HG03039 (cell line): ENCODE measurements at regions not wholly inside any gene's neighbourhood (a gene's known extent, or its start where the extent isn't known, plus 50 kb on each side); places are given as distances from the start of the nearest gene placed in this dataset.
A peak's percentile ranks its signal among the peaks of the same experiment; 100 is the strongest.

ENCODE experiments used
- ATAC-seq: cut with Tn5 transposase; IDR thresholded peaks from one replicate; pipeline ENCODE4 v1.9.1; 2021; ENCODE audit warnings: mild to moderate bottlenecking, moderate library complexity; ENCODE audit not compliant: unreplicated experiment

DNA sequence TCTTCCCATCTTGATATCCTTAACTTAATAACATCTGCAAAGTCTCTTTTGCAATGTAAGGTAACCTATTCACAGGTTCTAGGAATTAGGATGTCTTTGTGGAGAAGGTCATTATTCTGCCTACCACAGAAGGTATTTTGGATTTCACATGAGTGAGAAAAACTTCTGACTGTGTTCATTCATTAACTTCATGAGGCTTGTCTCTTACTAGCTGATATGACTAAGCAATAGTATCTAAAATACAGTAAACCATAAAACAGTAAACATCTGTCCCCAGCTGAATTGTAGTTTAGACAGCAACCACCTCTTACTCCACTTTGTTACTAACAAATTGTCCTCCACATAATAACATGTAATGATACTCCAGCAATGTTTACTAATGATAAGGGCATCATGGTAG is 198.1 kb downstream of the SEC23A start:
- ATAC-seq = no peak

DNA sequence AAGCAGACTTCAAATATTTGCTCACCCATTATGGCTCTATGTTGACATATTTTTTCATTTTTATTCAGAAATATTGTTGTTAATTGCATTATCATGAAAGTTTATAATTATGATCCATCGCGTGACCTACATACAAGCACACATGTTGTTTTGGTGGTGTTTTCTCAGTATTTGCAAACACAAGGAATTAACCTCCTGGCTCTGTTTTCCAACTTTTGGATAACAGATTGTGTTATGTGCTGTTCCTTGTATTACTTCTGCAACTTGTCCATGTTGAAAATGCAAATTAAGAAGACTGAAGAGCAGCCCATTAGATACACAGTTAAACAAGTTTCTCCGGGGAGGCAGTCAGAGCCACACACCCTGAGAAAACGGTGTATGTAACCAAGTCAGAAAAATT is 201.2 kb downstream of the SEC23A start:
- no peak for ATAC-seq

DNA sequence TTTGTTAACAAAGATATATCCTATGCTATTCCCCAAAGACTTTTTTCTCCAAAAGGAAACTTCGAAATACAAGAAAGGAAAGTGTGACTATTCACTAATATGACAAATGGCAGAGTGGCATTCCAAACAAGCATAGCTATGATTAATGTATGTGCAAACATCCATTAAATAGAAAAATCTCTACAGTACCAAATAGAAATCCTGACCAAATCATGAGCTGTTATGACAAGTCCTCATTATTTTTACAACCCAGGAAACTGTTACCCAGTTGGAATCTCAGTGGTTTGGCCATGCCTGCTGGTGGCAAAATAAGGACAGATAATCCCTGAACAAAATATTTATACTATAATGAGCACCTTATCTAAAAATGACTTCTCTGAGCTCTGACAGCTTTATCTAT is 202.1 kb downstream of the SEC23A start:
- ATAC-seq = no peak

- ATAC-seq = no peak
Measured at GRCh38 chr14:38887696-38888095, 215.3 kb downstream of the SEC23A start.

GRCh38 chr14:38884109-38884508 is 218.9 kb downstream of the SEC23A start:
- no peak for ATAC-seq

DNA sequence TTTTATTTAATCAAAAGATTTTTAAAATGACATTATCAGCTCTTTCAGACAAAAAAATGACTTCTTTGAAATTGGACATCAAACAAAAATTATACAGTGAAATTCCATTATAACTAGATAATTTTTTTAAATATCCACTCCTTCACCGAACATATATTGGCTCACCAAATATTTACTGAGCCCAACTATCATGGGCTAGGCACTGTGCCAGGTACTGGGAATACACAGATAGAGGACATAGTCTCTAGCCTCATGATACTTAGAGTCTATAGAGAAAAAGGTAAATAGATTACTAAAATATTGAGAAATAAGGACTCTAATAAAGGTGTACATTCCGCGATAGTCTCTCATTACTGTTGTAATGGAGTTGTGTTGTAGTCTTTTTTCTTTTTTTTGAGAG is 219.9 kb downstream of the SEC23A start:
- ATAC-seq = no peak

DNA sequence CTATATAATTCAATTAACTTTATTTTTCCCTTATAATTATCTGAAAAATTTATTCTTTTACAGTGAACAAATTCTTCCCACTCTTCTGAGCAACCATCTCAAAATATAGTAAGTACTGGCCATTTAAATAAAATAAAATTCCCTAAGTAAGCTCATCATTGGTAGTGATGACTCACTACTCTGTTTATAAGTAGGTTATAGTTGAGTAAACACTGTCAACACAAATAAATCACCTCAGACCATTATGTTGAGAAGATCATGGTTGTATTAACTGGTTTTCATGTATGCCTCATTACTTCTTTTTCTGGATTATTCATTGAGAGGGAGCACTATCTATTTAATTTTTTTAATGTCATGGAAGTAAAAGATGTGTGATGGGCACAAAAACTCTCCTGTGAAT is 220.5 kb downstream of the SEC23A start:
- no peak for ATAC-seq

DNA sequence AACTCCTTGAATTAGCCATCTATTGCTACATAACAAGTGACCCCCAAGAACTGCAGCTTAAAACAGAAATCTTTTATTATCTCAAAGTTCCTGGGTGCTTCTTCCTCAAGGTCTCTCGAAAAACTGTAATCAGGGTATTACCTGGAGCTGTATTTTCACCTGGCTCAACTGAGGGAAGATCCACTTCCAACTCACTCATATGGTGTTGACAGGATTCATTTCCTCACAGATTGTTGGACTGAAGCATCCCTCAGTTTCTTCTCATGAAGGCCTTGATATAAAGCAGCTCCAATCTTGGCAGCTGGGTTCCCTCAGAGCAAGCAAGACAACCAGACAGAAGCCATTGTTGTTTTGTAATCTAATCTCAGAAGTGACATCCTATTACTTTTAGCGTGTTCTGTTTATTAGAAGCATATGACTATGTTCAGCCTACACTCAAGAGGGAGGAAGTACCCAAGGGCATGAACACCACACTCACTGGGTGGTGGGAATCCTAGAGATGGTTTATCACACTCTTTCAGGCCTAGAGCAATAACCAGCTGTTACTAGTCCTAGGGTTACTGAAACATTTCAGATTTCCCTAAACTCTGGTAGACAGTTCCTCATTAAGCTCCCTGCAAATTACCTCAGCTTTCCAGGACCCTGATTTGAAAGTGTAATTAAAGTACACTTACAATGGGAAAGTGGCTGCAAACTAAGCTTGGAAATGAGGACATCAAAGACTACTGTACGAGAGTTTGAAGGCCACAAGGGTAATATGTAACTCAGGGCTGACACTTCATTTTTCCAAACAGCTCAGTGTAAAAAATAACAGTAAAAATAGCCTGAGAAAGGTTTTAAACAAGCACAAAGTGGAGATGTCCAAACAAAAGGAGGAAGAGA is 222.2 kb downstream of the SEC23A start:
- no peak for ATAC-seq

DNA sequence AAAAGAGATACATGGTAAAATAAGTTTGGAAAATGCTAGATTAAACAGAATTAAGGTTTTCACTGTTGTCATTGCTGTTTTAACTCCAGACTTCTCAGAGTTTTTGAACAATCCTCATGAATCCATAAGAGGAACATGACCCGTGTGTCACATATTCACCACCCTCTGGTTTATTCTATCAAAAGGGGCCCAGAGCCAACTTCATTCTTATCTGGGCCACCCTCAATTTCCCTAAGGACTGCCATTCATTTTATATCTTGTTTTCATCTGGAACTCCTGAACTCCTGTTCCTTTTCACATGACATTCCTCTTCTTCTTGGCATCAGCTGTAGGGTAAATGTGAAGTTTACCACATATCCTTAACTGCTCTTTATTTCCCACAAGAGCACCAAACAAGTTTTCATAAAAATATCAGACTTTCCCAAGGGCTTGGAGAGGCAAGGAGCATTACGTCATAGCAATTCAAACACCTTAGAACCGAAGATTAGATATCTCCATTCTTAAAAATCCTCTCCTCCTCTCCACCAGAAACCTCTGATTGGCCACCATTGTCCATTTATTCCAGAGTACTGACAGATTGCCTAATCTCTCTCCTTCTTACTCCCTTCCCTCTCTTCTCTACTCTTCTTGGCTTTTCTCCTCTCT is 225.2 kb downstream of the SEC23A start:
- ATAC-seq = no peak

- no peak for ATAC-seq
Measured at GRCh38 chr14:38874721-38875120, 228.3 kb downstream of the SEC23A start.

GRCh38 chr14:38873941-38874612 is 229.0 kb downstream of the SEC23A start:
- ATAC-seq = no peak

- no peak for ATAC-seq
Measured at GRCh38 chr14:38870296-38870836, 232.7 kb downstream of the SEC23A start.

- no peak for ATAC-seq
Measured at GRCh38 chr14:38868399-38869290, 234.4 kb downstream of the SEC23A start.

- ATAC-seq = peak; percentile 76
Measured at GRCh38 chr14:38867561-38868150, 235.4 kb downstream of the SEC23A start.

- no peak for ATAC-seq
Measured at GRCh38 chr14:38866461-38866860, 236.6 kb downstream of the SEC23A start.

- ATAC-seq = no peak
Measured at GRCh38 chr14:38862366-38862765, 240.7 kb downstream of the SEC23A start.

DNA sequence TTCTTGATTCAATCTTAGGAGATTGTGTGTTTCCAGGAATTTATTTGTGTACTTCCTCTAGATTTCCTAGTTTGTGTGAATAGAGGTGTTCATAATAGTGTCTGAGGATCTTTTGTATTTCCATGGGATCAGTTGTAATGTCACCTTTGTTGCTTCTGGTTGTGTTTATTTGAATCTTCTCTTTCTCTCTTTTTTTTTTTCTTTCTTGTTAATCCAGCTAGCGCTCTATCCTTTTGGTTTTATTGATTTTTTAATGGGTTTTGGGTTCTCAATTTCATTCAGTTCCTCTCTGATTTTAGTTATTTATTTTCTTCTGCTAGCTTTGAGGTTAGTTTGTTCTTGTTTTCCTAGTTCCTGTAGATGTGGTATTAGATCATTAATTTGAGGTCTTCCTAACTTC is 242.5 kb downstream of the SEC23A start:
- no peak for ATAC-seq

DNA sequence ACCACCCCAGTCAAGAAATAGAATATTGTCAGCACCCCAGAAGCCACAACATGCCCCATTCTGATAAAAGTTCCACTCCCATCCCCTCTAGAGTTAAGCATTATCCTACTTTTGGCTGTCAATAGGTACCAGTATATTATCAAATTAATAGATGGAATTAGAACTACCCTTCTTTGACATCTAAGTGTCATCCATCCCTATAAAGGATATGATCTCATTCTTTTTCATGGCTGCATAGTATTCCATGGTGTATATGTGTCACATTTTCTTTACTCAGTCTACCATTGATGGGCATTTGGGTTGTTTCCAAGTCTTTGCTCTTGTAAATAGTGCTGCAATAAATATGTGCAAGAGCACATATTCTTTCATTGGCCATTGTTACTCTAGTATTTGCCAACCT is 246.2 kb downstream of the SEC23A start:
- no peak for ATAC-seq

DNA sequence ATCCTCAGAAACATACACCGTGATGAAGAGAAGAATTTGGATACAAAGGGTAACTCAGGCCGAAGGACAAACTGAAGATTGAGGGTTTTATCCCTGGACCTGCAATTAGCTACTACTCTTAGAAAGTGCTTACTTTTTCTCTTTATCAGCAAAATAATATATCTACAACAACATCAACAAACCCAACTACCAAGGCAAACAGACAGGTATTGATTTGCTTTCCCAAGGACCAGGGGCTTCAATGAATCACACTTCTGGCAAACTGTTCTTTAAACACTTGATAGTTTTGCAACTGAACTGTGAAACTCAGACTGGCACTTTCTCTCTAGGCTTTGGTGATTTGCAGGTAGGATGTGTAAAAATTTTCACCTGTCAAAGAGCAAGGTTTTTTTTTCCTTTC is 247.5 kb downstream of the SEC23A start:
- no peak for ATAC-seq

- no peak for ATAC-seq
Measured at GRCh38 chr14:38851111-38851510, 251.9 kb downstream of the SEC23A start.
